SK-N-SH (cell line): ENCODE measurements at regions not wholly inside any gene's neighbourhood (a gene's known extent, or its start where the extent isn't known, plus 50 kb on each side); places are given as distances from the start of the nearest gene placed in this dataset.

Experiments used
- CTCF ChIA-PET: fragments of 300-600, 350-600 bp; formaldehyde crosslinking; extraction: SDS; loops from one replicate; lab custom pipeline; 2021; lab: Yijun Ruan, JAX
- POLR2A ChIA-PET: fragments of 350-600 bp; sonication (Branson Sonifier 250); formaldehyde crosslinking; extraction: SDS; loops from one replicate; lab custom pipeline; 2020; ENCODE audit warnings: antibody characterized with exemption, inconsistent platforms; lab: Yijun Ruan, JAX
- DNase-seq: peaks from one replicate; pipeline ENCODE4 v3.0.0; 2012
- H2AFZ ChIP-seq: fragments of 200-600 bp; sonication (generic); 2 replicates; pipeline ENCODE4 v1.8.1; 2016; ENCODE audit warnings: antibody characterized with exemption, mild to moderate bottlenecking, low read depth
- H3F3A ChIP-seq: fragments of 200-600 bp; sonication (generic); replicated peaks from 2 replicates; pipeline ENCODE3; 2016; ENCODE audit warnings: antibody characterized with exemption, mild to moderate bottlenecking; ENCODE audit not compliant: insufficient read depth
- H3K27ac ChIP-seq, 2 experiments: fragments of 200-500 bp in 1 of 2; fragments of 200-600 bp in 1 of 2; sonication (Bioruptor generic) in 1 of 2; sonication (generic), shearing (Covaris generic) in 1 of 2; 2 replicates each; pipeline versions ENCODE4 v1.5.1 to v1.6.1; 2014 to 2016; ENCODE audit warnings: low read depth in 2 of 2, inconsistent platforms in 1 of 2, low read length in 1 of 2, mild to moderate bottlenecking in 1 of 2, mixed read lengths in 1 of 2
- H3K27me3 ChIP-seq: fragments of 200-600 bp; sonication (generic), shearing (Covaris generic); 2 replicates; pipeline ENCODE4 v1.6.1; 2016; ENCODE audit warnings: mixed run types; ENCODE audit not compliant: insufficient read depth
- H3K36me3 ChIP-seq, 2 experiments: fragments of 200-500 bp in 1 of 2; fragments of 200-600 bp in 1 of 2; sonication (Bioruptor generic) in 1 of 2; sonication (generic) in 1 of 2; replicated peaks in 1 of 2; 2 replicates each; pipeline versions ENCODE3 to v1.5.1; 2014 to 2016; ENCODE audit warnings: low read length in 1 of 2, mild to moderate bottlenecking in 1 of 2; ENCODE audit not compliant: insufficient read depth in 2 of 2, control insufficient read depth in 1 of 2
- H3K4me1 ChIP-seq, 2 experiments: fragments of 200-500 bp in 1 of 2; fragments of 200-600 bp in 1 of 2; sonication (Bioruptor generic) in 1 of 2; sonication (generic), shearing (Covaris generic) in 1 of 2; 2 replicates each; pipeline versions ENCODE4 v1.5.1 to v1.6.1; 2014 to 2016; ENCODE audit warnings: low read depth in 1 of 2, low read length in 1 of 2, mixed run types in 1 of 2; ENCODE audit not compliant: insufficient read depth in 2 of 2, control insufficient read depth in 1 of 2
- H3K4me2 ChIP-seq: fragments of 200-600 bp; sonication (generic), shearing (Covaris generic); 2 replicates; pipeline ENCODE4 v1.6.1; 2017; ENCODE audit warnings: mixed run types
- H3K4me3 ChIP-seq, 2 experiments: fragments of 200-500 bp in 1 of 2; fragments of 200-600 bp in 1 of 2; sonication (Bioruptor generic) in 1 of 2; sonication (generic), shearing (Covaris generic) in 1 of 2; 2 replicates each; pipeline versions ENCODE4 v1.5.1 to v1.8.1; 2014 to 2016; ENCODE audit warnings: low read depth in 2 of 2, inconsistent platforms in 1 of 2, low read length in 1 of 2, mild to moderate bottlenecking in 1 of 2, mixed read lengths in 1 of 2, moderate library complexity in 1 of 2
- H3K79me2 ChIP-seq: fragments of 200-600 bp; sonication (generic); 2 replicates; pipeline ENCODE4 v1.8.1; 2017; ENCODE audit warnings: mild to moderate bottlenecking; ENCODE audit not compliant: insufficient read depth
- H3K9ac ChIP-seq: fragments of 200-600 bp; sonication (generic); 2 replicates; pipeline ENCODE4 v1.6.1; 2017; ENCODE audit warnings: mixed run types
- H3K9me2 ChIP-seq: fragments of 200-600 bp; sonication (generic); 2 replicates; pipeline ENCODE4 v1.6.1; 2017; ENCODE audit warnings: mixed run types
- H3K9me3 ChIP-seq: fragments of 200-600 bp; sonication (generic); 2 replicates; pipeline ENCODE4 v1.6.1; 2017; ENCODE audit warnings: mixed run types, mild to moderate bottlenecking, moderate library complexity
- H4K20me1 ChIP-seq: fragments of 200-600 bp; sonication (generic); 2 replicates; pipeline ENCODE4 v1.6.1; 2017; ENCODE audit warnings: mild to moderate bottlenecking, mixed run types; ENCODE audit not compliant: insufficient read depth
- CHD2 ChIP-seq: fragments of 150-350 bp; IDR thresholded peaks from 2 replicates; pipeline ENCODE4 v1.6.1; 2018; ENCODE audit warnings: low read length; ENCODE audit not compliant: partially characterized antibody
- ELF1 ChIP-seq: IDR thresholded peaks from 2 replicates; pipeline ENCODE4 v1.4.0; 2012
- EP300 ChIP-seq, 2 experiments: IDR thresholded peaks; 2 replicates each; pipeline versions ENCODE4 v1.4.0 to v1.6.1; 2012; ENCODE audit warnings: borderline replicate concordance in 1 of 2, low read depth in 1 of 2, low read length in 1 of 2
- FOSL2 ChIP-seq: IDR thresholded peaks from 2 replicates; pipeline ENCODE4 v1.4.0; 2012; ENCODE audit warnings: low read depth, mild to moderate bottlenecking, moderate library complexity, borderline replicate concordance
- FOXJ3 ChIP-seq: sonication (generic); formaldehyde crosslinking; IDR thresholded peaks from 2 replicates; pipeline ENCODE4 v1.5.1; 2020; ENCODE audit warnings: mild to moderate bottlenecking, missing genetic modification reagents
- FOXM1 ChIP-seq: IDR thresholded peaks from 2 replicates; pipeline ENCODE4 v1.4.0; 2012; ENCODE audit warnings: low read depth, mild to moderate bottlenecking
- GABPA ChIP-seq: IDR thresholded peaks from 2 replicates; pipeline ENCODE4 v1.4.0; 2012; ENCODE audit warnings: low read depth, mild to moderate bottlenecking
- IRF3 ChIP-seq: fragments of 150-350 bp; IDR thresholded peaks from 2 replicates; pipeline ENCODE4 v1.6.1; 2016; ENCODE audit warnings: mild to moderate bottlenecking, low read depth, low read length
- MAX ChIP-seq: IDR thresholded peaks from 2 replicates; pipeline ENCODE4 v1.4.0; 2012; ENCODE audit warnings: low read depth
- MEF2A ChIP-seq: IDR thresholded peaks from 2 replicates; pipeline ENCODE4 v1.4.0; 2012; ENCODE audit warnings: low read depth, borderline replicate concordance
- NRF1 ChIP-seq: IDR thresholded peaks from 2 replicates; pipeline ENCODE4 v1.6.1; 2012; ENCODE audit warnings: low read depth, mild to moderate bottlenecking, low read length
- RAD21 ChIP-seq: IDR thresholded peaks from 2 replicates; pipeline ENCODE4 v1.6.1; 2012; ENCODE audit warnings: mild to moderate bottlenecking, low read length
- SIN3A ChIP-seq: IDR thresholded peaks from 2 replicates; pipeline ENCODE4 v1.6.1; 2012; ENCODE audit warnings: low read depth, mild to moderate bottlenecking, low read length, moderate library complexity, borderline replicate concordance
- SMC3 ChIP-seq: IDR thresholded peaks from 2 replicates; pipeline ENCODE4 v1.6.1; 2012; ENCODE audit warnings: low read depth, low read length, improper control_type of control experiment
- TAF1 ChIP-seq: IDR thresholded peaks from 2 replicates; pipeline ENCODE4 v1.6.1; 2012; ENCODE audit warnings: low read depth, mild to moderate bottlenecking, low read length, moderate library complexity, borderline replicate concordance
- TEAD4 ChIP-seq: IDR thresholded peaks from 2 replicates; pipeline ENCODE4 v1.4.0; 2012; ENCODE audit warnings: mild to moderate bottlenecking, borderline replicate concordance; ENCODE audit not compliant: insufficient read depth
- YY1 ChIP-seq: IDR thresholded peaks from 2 replicates; pipeline ENCODE4 v1.4.0; 2012; ENCODE audit warnings: low read depth, mild to moderate bottlenecking
- WGBS: methylation state at CpG from one replicate; pipeline ENCODE4 v1.1.6; 2017; ENCODE audit warnings: low lambda C conversion rate; 5-methylcytosine and 5-hydroxymethylcytosine counted together

- no peak overlapping the region for H3K4me3 ChIP-seq
- no peak overlapping the region for H3K27ac ChIP-seq
- no peaks in the 10 kb centered on the region for H3K36me3 ChIP-seq
- DNase-seq, result no peak
- CTCF ChIA-PET, result no interaction called here
- H3K9me3 ChIP-seq, result no peaks in the 10 kb centered on the region
- peaks cover 23% of the 10 kb centered on the region for H3K27me3 ChIP-seq
- WGBS, result 5% methylated on average over 6 of the region's 6 CpGs
- H3K79me2 ChIP-seq, result no peaks in the 10 kb centered on the region
- H4K20me1 ChIP-seq, result no peaks in the 10 kb centered on the region
- no peak overlapping the region for H3K4me2 ChIP-seq
- H3K9me2 ChIP-seq, result no peaks in the 10 kb centered on the region
- no peaks in the 10 kb centered on the region for H3F3A ChIP-seq
- no peak overlapping the region for H3K9ac ChIP-seq
- POLR2A ChIA-PET, result no interaction called here
- TF ChIP-seq SMC3 (no peak), RAD21 (no peak)
- no peak overlapping the region for H2AFZ ChIP-seq
- H3K4me1 ChIP-seq, result peaks cover 0 to 4% of the 10 kb centered on the region in 2 experiments; a peak in 1 of 4 replicates
Measured at GRCh38 chr6:138653435-138653834, 120.1 kb upstream of the CCDC28A start.

- Histone ChIP-seq H3K27ac (no peak overlapping the region), H3F3A (no peaks in the 10 kb centered on the region), H3K9ac (no peak overlapping the region), H3K9me3 (no peaks in the 10 kb centered on the region), H3K4me3 (no peak overlapping the region), H4K20me1 (no peaks in the 10 kb centered on the region), H3K79me2 (no peaks in the 10 kb centered on the region), H3K4me1 (peaks cover 0 to 4% of the 10 kb centered on the region in 2 experiments; a peak in 1 of 4 replicates), H3K4me2 (no peak overlapping the region), H3K36me3 (no peaks in the 10 kb centered on the region), H3K27me3 (peaks cover 27% of the 10 kb centered on the region), H2AFZ (no peak overlapping the region), H3K9me2 (no peaks in the 10 kb centered on the region)
- TF ChIP-seq MAX (no peak), FOSL2 (no peak), RAD21 (no peak), FOXJ3 (CRISPR knock-in tag) (no peak), FOXM1 (no peak), SMC3 (no peak), YY1 (no peak), TAF1 (no peak), MEF2A (no peak), TEAD4 (no peak), GABPA (no peak), CHD2 (no peak), SIN3A (no peak), NRF1 (no peak), EP300 (IDR thresholded peaks at IDR 0.05; ENCODE audit: borderline replicate concordance in 1 of 2, low read depth in 1 of 2, low read length in 1 of 2) (no peak), ELF1 (no peak), IRF3 (no peak)
- ChIA-PET POLR2A (no interaction called here), CTCF (no interaction called here)
- WGBS, result 10% methylated on average over 6 of the region's 6 CpGs
- DNase-seq, result no peak
Measured at GRCh38 chr6:138654715-138655634, 118.6 kb upstream of the CCDC28A start.
